ENCODE measurements at regions not wholly inside any gene's neighbourhood (a gene's known extent, or its start where the extent isn't known, plus 50 kb on each side); places are given as distances from the start of the nearest gene placed in this dataset.

DNA sequence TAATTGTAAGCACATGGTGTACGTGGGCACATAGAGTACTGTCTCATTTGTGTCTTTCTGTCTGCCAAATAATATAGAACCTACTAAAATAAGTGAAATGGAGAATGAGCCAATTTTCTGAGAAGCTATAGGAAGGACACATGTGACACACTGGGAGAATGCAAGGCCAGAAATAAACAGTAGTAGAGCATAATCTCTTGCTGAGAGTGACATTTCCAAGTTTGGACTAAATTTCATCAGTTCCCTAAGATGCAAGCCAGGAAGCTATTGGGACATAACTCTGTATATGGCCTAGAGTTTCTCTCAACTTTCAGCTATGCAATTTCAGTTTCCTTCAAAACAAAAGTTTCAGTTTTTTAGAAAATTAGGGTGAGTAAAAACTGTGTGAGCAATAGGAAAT is 638.7 kb downstream of the PCDH18 start:
- Mint-ChIP-seq H3K4me3 (no peak overlapping the region), H3K4me1 (no peaks in the 10 kb centered on the region), H3K36me3 (no peaks in the 10 kb centered on the region), H3K27ac (no peak overlapping the region), H3K9me3 (no peaks in the 10 kb centered on the region), H3K27me3 (ENCODE audit: low read depth in 3 of 3) (peaks cover 0 to 1% (median 0%) of the 10 kb centered on the region in 3 donors)
- H3K9me3 ChIP-seq (replicated peaks in 1 of 2; ENCODE audit: control insufficient read depth in 1 of 2, insufficient read depth in 1 of 2, low read length in 2 of 2) = no peaks in the 10 kb centered on the region
- DNase-seq = no peak
- TF ChIP-seq, protein P1, sequence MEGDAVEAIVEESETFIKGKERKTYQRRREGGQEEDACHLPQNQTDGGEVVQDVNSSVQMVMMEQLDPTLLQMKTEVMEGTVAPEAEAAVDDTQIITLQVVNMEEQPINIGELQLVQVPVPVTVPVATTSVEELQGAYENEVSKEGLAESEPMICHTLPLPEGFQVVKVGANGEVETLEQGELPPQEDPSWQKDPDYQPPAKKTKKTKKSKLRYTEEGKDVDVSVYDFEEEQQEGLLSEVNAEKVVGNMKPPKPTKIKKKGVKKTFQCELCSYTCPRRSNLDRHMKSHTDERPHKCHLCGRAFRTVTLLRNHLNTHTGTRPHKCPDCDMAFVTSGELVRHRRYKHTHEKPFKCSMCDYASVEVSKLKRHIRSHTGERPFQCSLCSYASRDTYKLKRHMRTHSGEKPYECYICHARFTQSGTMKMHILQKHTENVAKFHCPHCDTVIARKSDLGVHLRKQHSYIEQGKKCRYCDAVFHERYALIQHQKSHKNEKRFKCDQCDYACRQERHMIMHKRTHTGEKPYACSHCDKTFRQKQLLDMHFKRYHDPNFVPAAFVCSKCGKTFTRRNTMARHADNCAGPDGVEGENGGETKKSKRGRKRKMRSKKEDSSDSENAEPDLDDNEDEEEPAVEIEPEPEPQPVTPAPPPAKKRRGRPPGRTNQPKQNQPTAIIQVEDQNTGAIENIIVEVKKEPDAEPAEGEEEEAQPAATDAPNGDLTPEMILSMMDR (IDR thresholded peaks at IDR 0.05) = no peak
- H3K36me3 ChIP-seq (replicated peaks in 1 of 2; ENCODE audit: control insufficient read depth in 1 of 2, insufficient read depth in 2 of 2, low read length in 2 of 2) = no peaks in the 10 kb centered on the region
- no CpG with 5 or more reads among the region's 1 CpG for WGBS (ENCODE audit: insufficient coverage)
- H2AFZ ChIP-seq (ENCODE audit: insufficient read depth, low read depth, low read length, poor library complexity, severe bottlenecking) = no peak overlapping the region
- H3K79me2 ChIP-seq (ENCODE audit: insufficient read depth, low read length) = no peaks in the 10 kb centered on the region
- H3K27ac ChIP-seq (ENCODE audit: low read depth in 1 of 2, low read length in 2 of 2) = no peak overlapping the region
- H3K4me2 ChIP-seq (replicated peaks; ENCODE audit: extremely low read depth, low read length, poor library complexity, severe bottlenecking) = no peak overlapping the region
- H3K4me1 ChIP-seq (ENCODE audit: control insufficient read depth in 1 of 2, insufficient read depth in 2 of 2, low read length in 2 of 2) = no peaks in the 10 kb centered on the region
- intact Hi-C loops (cut with micrococcal nuclease) = no loop called here
- no peaks in the 10 kb centered on the region for H3K27me3 ChIP-seq (ENCODE audit: control insufficient read depth in 2 of 2, insufficient read depth in 2 of 2, low read length in 2 of 2)
- no peak overlapping the region for H3K4me3 ChIP-seq (replicated peaks in 1 of 3; ENCODE audit: low read depth in 2 of 3, low read length in 3 of 3)
- no peak overlapping the region for H3K9ac ChIP-seq (ENCODE audit: insufficient read depth, low read length, poor library complexity, severe bottlenecking)
- H4K20me1 ChIP-seq (ENCODE audit: insufficient read depth, low read length) = no peaks in the 10 kb centered on the region

DNA sequence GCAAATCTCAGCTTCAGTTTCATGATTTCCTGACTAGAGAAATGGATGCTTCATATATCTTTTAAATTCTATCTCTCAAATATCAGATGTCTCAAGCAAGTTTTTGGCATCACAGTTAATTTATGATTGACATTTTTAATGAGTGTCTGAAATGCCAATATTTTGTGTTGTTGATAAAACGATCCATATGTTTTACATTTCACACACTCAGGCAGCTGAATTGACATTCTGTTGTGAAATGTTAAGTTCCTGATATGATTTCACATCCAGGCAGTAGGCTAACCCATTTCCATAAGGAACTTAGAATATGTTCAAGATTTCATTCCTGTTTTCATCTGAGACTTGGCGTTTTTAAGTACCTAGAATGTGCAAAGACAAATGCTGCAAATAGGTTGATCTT is 650.6 kb downstream of the PCDH18 start:
- no peaks in the 10 kb centered on the region for H3K9me3 Mint-ChIP-seq
- Histone ChIP-seq H4K20me1 (ENCODE audit: insufficient read depth, low read length) (no peaks in the 10 kb centered on the region), H3K36me3 (replicated peaks in 1 of 2; ENCODE audit: control insufficient read depth in 1 of 2, insufficient read depth in 2 of 2, low read length in 2 of 2) (no peaks in the 10 kb centered on the region), H3K4me3 (replicated peaks in 1 of 3; ENCODE audit: low read depth in 2 of 3, low read length in 3 of 3) (no peak overlapping the region), H3K79me2 (ENCODE audit: insufficient read depth, low read length) (no peaks in the 10 kb centered on the region), H2AFZ (ENCODE audit: insufficient read depth, low read depth, low read length, poor library complexity, severe bottlenecking) (no peak overlapping the region), H3K27me3 (ENCODE audit: control insufficient read depth in 2 of 2, insufficient read depth in 2 of 2, low read length in 2 of 2) (no peaks in the 10 kb centered on the region), H3K4me2 (replicated peaks; ENCODE audit: extremely low read depth, low read length, poor library complexity, severe bottlenecking) (no peak overlapping the region), H3K27ac (ENCODE audit: low read depth in 1 of 2, low read length in 2 of 2) (no peak overlapping the region), H3K4me1 (ENCODE audit: control insufficient read depth in 1 of 2, insufficient read depth in 2 of 2, low read length in 2 of 2) (no peaks in the 10 kb centered on the region), H3K9me3 (replicated peaks in 1 of 2; ENCODE audit: control insufficient read depth in 1 of 2, insufficient read depth in 1 of 2, low read length in 2 of 2) (no peaks in the 10 kb centered on the region), H3K9ac (ENCODE audit: insufficient read depth, low read length, poor library complexity, severe bottlenecking) (no peak overlapping the region)
- DNase-seq = no peak
- H3K27ac Mint-ChIP-seq = no peak overlapping the region
- TF ChIP-seq, protein P1 (IDR thresholded peaks at IDR 0.05) = no peak
- peaks cover 0 to 3% (median 0%) of the 10 kb centered on the region in 3 donors for H3K27me3 Mint-ChIP-seq (ENCODE audit: low read depth in 3 of 3)
- no CpG with 5 or more reads among the region's 2 CpGs for WGBS (ENCODE audit: insufficient coverage)
- intact Hi-C loops (cut with micrococcal nuclease) = no loop called here
- no peaks in the 10 kb centered on the region for H3K36me3 Mint-ChIP-seq
- H3K4me3 Mint-ChIP-seq = no peak overlapping the region
- no peaks in the 10 kb centered on the region for H3K4me1 Mint-ChIP-seq
